IMR-90 (cell line): ENCODE measurements at regions not wholly inside any gene's neighbourhood (a gene's known extent, or its start where the extent isn't known, plus 50 kb on each side); places are given as distances from the start of the nearest gene placed in this dataset.

Experiments used
- ATAC-seq: fragments of 200-7000 bp; cut with Tn5 transposase; 2 replicates; pipeline ENCODE4 v1.9.1; 2020; ENCODE audit warnings: low read depth, mild to moderate bottlenecking, moderate library complexity
- BruUV-seq: library from RNA; stranded (reverse); fragments of 400-500 nt; replicated peaks from 2 replicates; lab custom pipeline; 2021; lab: Mats Ljungman, UMichigan
- CTCF ChIA-PET: fragments of 300-600 bp; formaldehyde crosslinking; extraction: SDS; loops from one replicate; lab custom pipeline; 2021; ENCODE audit warnings: antibody characterized with exemption; lab: Yijun Ruan, JAX
- POLR2A ChIA-PET: fragments of 300-600 bp; sonication (Branson Sonifier 250); formaldehyde crosslinking; loops from one replicate; lab custom pipeline; 2022; ENCODE audit warnings: antibody characterized with exemption; ENCODE audit not compliant: unreplicated experiment; lab: Charles Lee
- DNase-seq: peaks from one replicate; pipeline ENCODE4 v3.0.0; 2013
- H2AFZ ChIP-seq: replicated peaks from 2 replicates; pipeline ENCODE3; 2013; ENCODE audit warnings: low read length, mild to moderate bottlenecking; ENCODE audit not compliant: poor library complexity
- H2AK5ac ChIP-seq: 2 replicates; pipeline ENCODE4 v1.6.1; 2013; ENCODE audit warnings: low read depth, low read length, inconsistent platforms
- H2AK9ac ChIP-seq: replicated peaks from 2 replicates; pipeline ENCODE3; 2013; ENCODE audit warnings: mild to moderate bottlenecking, low read depth, low read length, moderate library complexity; ENCODE audit not compliant: poor library complexity
- H2BK120ac ChIP-seq: 2 replicates; pipeline ENCODE4 v1.6.1; 2013; ENCODE audit warnings: low read depth, low read length, inconsistent platforms
- H2BK15ac ChIP-seq: 3 replicates; pipeline ENCODE4 v1.6.1; 2013; ENCODE audit warnings: low read depth, low read length, inconsistent platforms
- H2BK20ac ChIP-seq: 2 replicates; pipeline ENCODE4 v1.6.1; 2013; ENCODE audit warnings: low read depth, mild to moderate bottlenecking, inconsistent platforms, low read length, moderate library complexity
- H2BK5ac ChIP-seq: 2 replicates; pipeline ENCODE4 v1.6.1; 2013; ENCODE audit warnings: mild to moderate bottlenecking, low read depth, low read length, inconsistent platforms; ENCODE audit not compliant: poor library complexity, severe bottlenecking
- H3K14ac ChIP-seq: replicated peaks from 2 replicates; pipeline ENCODE4 v1.6.1; 2013; ENCODE audit warnings: low read depth, low read length, inconsistent platforms
- H3K18ac ChIP-seq: 2 replicates; pipeline ENCODE4 v1.6.1; 2013; ENCODE audit warnings: low read depth, low read length, control low read depth
- H3K23ac ChIP-seq: 2 replicates; pipeline ENCODE4 v1.6.1; 2013; ENCODE audit warnings: low read depth, low read length, inconsistent platforms
- H3K27ac ChIP-seq: 2 replicates; pipeline ENCODE4 v1.5.1; 2013; ENCODE audit warnings: mild to moderate bottlenecking, control low read depth, low read length; ENCODE audit not compliant: insufficient read depth
- H3K27me3 ChIP-seq: 2 replicates; pipeline ENCODE4 v1.6.1; 2013; ENCODE audit warnings: low read length; ENCODE audit not compliant: control insufficient read depth, insufficient read depth
- H3K36me3 ChIP-seq: 2 replicates; pipeline ENCODE4 v1.6.1; 2013; ENCODE audit warnings: low read length, mixed read lengths; ENCODE audit not compliant: control insufficient read depth, insufficient read depth
- H3K4ac ChIP-seq: 2 replicates; pipeline ENCODE4 v1.6.1; 2013; ENCODE audit warnings: low read depth, low read length, inconsistent platforms
- H3K4me1 ChIP-seq: 2 replicates; pipeline ENCODE4 v1.6.1; 2013; ENCODE audit warnings: low read length, mixed read lengths; ENCODE audit not compliant: control insufficient read depth, insufficient read depth
- H3K4me2 ChIP-seq: 2 replicates; pipeline ENCODE4 v1.6.1; 2013; ENCODE audit warnings: low read depth, mild to moderate bottlenecking, control low read depth, low read length, moderate library complexity
- H3K4me3 ChIP-seq: 2 replicates; pipeline ENCODE4 v1.5.1; 2013; ENCODE audit warnings: low read depth, mild to moderate bottlenecking, control low read depth, low read length, moderate library complexity; ENCODE audit not compliant: insufficient read depth
- H3K56ac ChIP-seq: 2 replicates; pipeline ENCODE4 v1.6.1; 2013; ENCODE audit warnings: low read length, inconsistent platforms; ENCODE audit not compliant: insufficient read depth; ENCODE audit errors: extremely low read depth
- H3K79me1 ChIP-seq, 2 experiments: 2 replicates each; pipeline ENCODE4 v1.6.1; 2013; ENCODE audit warnings: low read length in 2 of 2, inconsistent platforms in 1 of 2, low read depth in 1 of 2
- H3K9ac ChIP-seq: 2 replicates; pipeline ENCODE4 v1.6.1; 2013; ENCODE audit warnings: low read depth, low read length, control low read depth
- H3K9me1 ChIP-seq: 2 replicates; pipeline ENCODE4 v1.6.1; 2013; ENCODE audit warnings: low read length, inconsistent platforms; ENCODE audit not compliant: insufficient read depth
- H3K9me3 ChIP-seq: 2 replicates; pipeline ENCODE4 v1.6.1; 2013; ENCODE audit warnings: low read length; ENCODE audit not compliant: control insufficient read depth, insufficient read depth
- H4K20me1 ChIP-seq: 2 replicates; pipeline ENCODE4 v1.6.1; 2013; ENCODE audit warnings: low read length, inconsistent platforms; ENCODE audit not compliant: insufficient read depth
- H4K5ac ChIP-seq: 2 replicates; pipeline ENCODE4 v1.6.1; 2013; ENCODE audit warnings: mild to moderate bottlenecking, low read depth, low read length, control low read depth
- H4K8ac ChIP-seq, 2 experiments: 2 replicates each; pipeline ENCODE4 v1.6.1; 2013; ENCODE audit warnings: low read depth in 2 of 2, low read length in 2 of 2, control low read depth in 1 of 2, inconsistent platforms in 1 of 2
- H4K91ac ChIP-seq: 2 replicates; pipeline ENCODE4 v1.6.1; 2013; ENCODE audit warnings: low read depth, low read length, inconsistent platforms; ENCODE audit not compliant: insufficient read depth
- CEBPB ChIP-seq: IDR thresholded peaks from 2 replicates; pipeline ENCODE4 v1.6.1; 2012; ENCODE audit warnings: low read depth, low read length, improper control_type of control experiment
- MAFK ChIP-seq: IDR thresholded peaks from 2 replicates; pipeline ENCODE4 v1.6.1; 2012; ENCODE audit warnings: low read depth, low read length, improper control_type of control experiment
- dilution Hi-C: fragments of 300-500 bp; cut with HindIII; formaldehyde crosslinking; loops from one replicate; pipeline ENCODE4 v1.14.3; 2018; ENCODE audit warnings: low sequenced_read_pairs; ENCODE audit not compliant: unreplicated experiment
- in situ Hi-C: fragments of 300-500 bp; cut with MboI; formaldehyde crosslinking; loops from 3 replicates; pipeline ENCODE4 v1.14.3; 2019; ENCODE audit warnings: low sequenced_read_pairs, inconsistent platforms, mixed read lengths
- intact Hi-C: fragments of 100-400 bp; cut with micrococcal nuclease; formaldehyde crosslinking; loops from 2 replicates; pipeline ENCODE4 v1.10.0; 2022

DNA sequence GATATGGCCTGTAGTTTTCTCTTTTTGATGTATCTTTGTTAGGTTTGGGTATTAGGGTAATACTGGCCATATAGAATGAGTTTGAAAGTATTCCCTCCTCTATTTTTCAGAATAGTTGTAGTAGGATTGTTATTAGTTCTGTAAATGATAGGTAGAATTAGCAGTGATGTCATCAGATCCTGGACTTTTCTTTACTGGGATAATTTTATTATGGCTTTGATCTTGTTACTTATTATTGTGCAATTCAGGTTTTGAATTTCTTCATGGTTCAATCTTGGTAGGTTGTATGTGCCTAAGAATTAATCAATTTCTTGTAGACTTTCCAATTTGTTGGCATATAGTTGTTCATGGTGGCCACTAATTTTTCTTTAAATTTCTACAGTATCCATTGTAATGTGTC lies 916.6 kb downstream of the CCDC85A start:
- no peak overlapping the region for H4K8ac ChIP-seq
- no peaks in the 10 kb centered on the region for H3K36me3 ChIP-seq
- H3K56ac ChIP-seq, result no peak overlapping the region
- in situ Hi-C loops (no loop called here), intact Hi-C loops (no loop called here), dilution Hi-C loops (no loop called here)
- no peaks in the 10 kb centered on the region for H3K4me1 ChIP-seq
- no peak overlapping the region for H3K18ac ChIP-seq
- TF ChIP-seq MAFK (no peak), CEBPB (0 out of 2 replicates have a peak, but pooled peaks have one; percentile 26)
- no peak overlapping the region for H4K91ac ChIP-seq
- H4K5ac ChIP-seq, result no peak overlapping the region
- no peak for ATAC-seq
- H3K14ac ChIP-seq, result no peak overlapping the region
- no peaks in the 10 kb centered on the region for H4K20me1 ChIP-seq
- no peak overlapping the region for H2AK9ac ChIP-seq
- no peak overlapping the region for H2BK120ac ChIP-seq
- no peak overlapping the region for H3K4ac ChIP-seq
- no peak overlapping the region for H3K4me2 ChIP-seq
- H2AFZ ChIP-seq, result no peak overlapping the region
- H3K23ac ChIP-seq, result no peak overlapping the region
- no peaks in the 10 kb centered on the region for H3K27me3 ChIP-seq
- H3K79me1 ChIP-seq, result no peaks in the 10 kb centered on the region
- no peak overlapping the region for H3K4me3 ChIP-seq
- H3K9ac ChIP-seq, result no peak overlapping the region
- BruUV-seq, result no TSS peak
- no peak overlapping the region for H3K27ac ChIP-seq
- H2BK15ac ChIP-seq, result no peak overlapping the region
- ChIA-PET POLR2A (no interaction called here), CTCF (no interaction called here)
- H3K9me1 ChIP-seq, result no peaks in the 10 kb centered on the region
- H2BK20ac ChIP-seq, result no peak overlapping the region
- H2AK5ac ChIP-seq, result no peak overlapping the region
- H2BK5ac ChIP-seq, result no peak overlapping the region
- DNase-seq, result no peak
- H3K9me3 ChIP-seq, result no peaks in the 10 kb centered on the region
